ENCODE measurements at regions not wholly inside any gene's neighbourhood (a gene's known extent, or its start where the extent isn't known, plus 50 kb on each side); places are given as distances from the start of the nearest gene placed in this dataset.

GRCh38 chr11:109993786-109994185 is 99.4 kb upstream of the ZC3H12C start:
- Histone ChIP-seq H3K9me3 (replicated peaks; ENCODE audit: control insufficient read depth, insufficient read depth, low read length) (no peaks in the 10 kb centered on the region), H2AFZ (ENCODE audit: control insufficient read depth, low read depth, low read length) (no peak overlapping the region), H3K27ac (ENCODE audit: control insufficient read depth, insufficient read depth) (no peak overlapping the region), H3K9ac (ENCODE audit: control insufficient read depth, insufficient read depth, low read length) (no peak overlapping the region), H3K4me3 (no peak overlapping the region), H3K36me3 (ENCODE audit: control insufficient read depth in 2 of 2, insufficient read depth in 2 of 2, low read length in 1 of 2) (no peaks in the 10 kb centered on the region), H3K4me2 (ENCODE audit: control insufficient read depth, insufficient read depth) (no peak overlapping the region), H4K20me1 (ENCODE audit: control insufficient read depth, insufficient read depth) (no peaks in the 10 kb centered on the region), H3K4me1 (ENCODE audit: control insufficient read depth, insufficient read depth, low read length) (no peaks in the 10 kb centered on the region), H3K79me2 (ENCODE audit: control insufficient read depth, insufficient read depth, low read length) (no peaks in the 10 kb centered on the region), H3K27me3 (replicated peaks in 1 of 2; ENCODE audit: control insufficient read depth in 2 of 2, insufficient read depth in 2 of 2, low read length in 1 of 2) (no peaks in the 10 kb centered on the region)
- POLR2A ChIA-PET = interaction anchor here (0.7 to 2.2 kb wide), 4 partner anchors 9 to 122 kb away, joined by 3 to 9 read pairs (median 6); no protein-coding TSS in a partner anchor
- DNase-seq (ENCODE audit: low read depth, low spot score) = no peak
- TF ChIP-seq ZZZ3 (IDR thresholded peaks at IDR 0.05; ENCODE audit: control insufficient read depth, insufficient read length, low read depth) (no peak), SP1 (IDR thresholded peaks at IDR 0.05; ENCODE audit: low read depth, low read length) (no peak), NFYB (IDR thresholded peaks at IDR 0.05; ENCODE audit: insufficient read depth, low read depth, low read length) (no peak), SIN3A (IDR thresholded peaks at IDR 0.05; ENCODE audit: low read depth, low read length) (no peak), BMI1 (IDR thresholded peaks at IDR 0.05; ENCODE audit: borderline replicate concordance) (no peak), NR2C2 (IDR thresholded peaks at IDR 0.05; ENCODE audit: borderline replicate concordance, control insufficient read depth, insufficient read length, low read depth) (no peak), JUNB (IDR thresholded peaks at IDR 0.05) (no peak), RAD21 (IDR thresholded peaks at IDR 0.05; ENCODE audit: insufficient read depth, low read depth, low read length) (no peak)
- RAD21 ChIA-PET (ENCODE audit: unreplicated experiment) = interaction anchor here (1.4 to 1.7 kb wide), 2 partner anchors 19 to 34 kb away, joined by 4 read pairs; no protein-coding TSS in a partner anchor
- intact Hi-C loops (cut with micrococcal nuclease; ENCODE audit: unreplicated experiment) (loop anchor here (2.0 kb wide), 1 partner anchor 19 kb away; no protein-coding TSS in a partner anchor), in situ Hi-C loops (cut with MboI) (no loop called here)
- 92% methylated on average over 1 of the region's 1 CpG for WGBS (ENCODE audit: insufficient coverage, insufficient replicate concordance, low lambda C conversion rate, missing lambda C conversion rate)
- ATAC-seq = no peak
- FAIRE-seq = no peak
- SMC1A ChIA-PET (ENCODE audit: uncharacterized antibody, unreplicated experiment) = interaction anchor here (0.8 to 3.8 kb wide), 7 partner anchors 9 to 41 kb away, joined by 4 to 23 read pairs (median 5); no protein-coding TSS in a partner anchor
- CTCF ChIA-PET = interaction anchor here (1.0 to 1.4 kb wide), 3 partner anchors 11 to 104 kb away, joined by 3 to 5 read pairs (median 3); no protein-coding TSS in a partner anchor
- no TSS peak for BruUV-seq (replicated peaks)
